HG03103 (cell line): ENCODE measurements at regions not wholly inside any gene's neighbourhood (a gene's known extent, or its start where the extent isn't known, plus 50 kb on each side); places are given as distances from the start of the nearest gene placed in this dataset.
"Not testable (repeated sequence)": the region's sequence is repeated elsewhere in the genome, so short reads cannot be mapped to it uniquely, and the experiment has no call there.

ENCODE experiments used
- ATAC-seq: cut with Tn5 transposase; IDR thresholded peaks from one replicate; pipeline ENCODE4 v1.9.1; 2021; ENCODE audit warnings: low read depth; ENCODE audit not compliant: unreplicated experiment

DNA sequence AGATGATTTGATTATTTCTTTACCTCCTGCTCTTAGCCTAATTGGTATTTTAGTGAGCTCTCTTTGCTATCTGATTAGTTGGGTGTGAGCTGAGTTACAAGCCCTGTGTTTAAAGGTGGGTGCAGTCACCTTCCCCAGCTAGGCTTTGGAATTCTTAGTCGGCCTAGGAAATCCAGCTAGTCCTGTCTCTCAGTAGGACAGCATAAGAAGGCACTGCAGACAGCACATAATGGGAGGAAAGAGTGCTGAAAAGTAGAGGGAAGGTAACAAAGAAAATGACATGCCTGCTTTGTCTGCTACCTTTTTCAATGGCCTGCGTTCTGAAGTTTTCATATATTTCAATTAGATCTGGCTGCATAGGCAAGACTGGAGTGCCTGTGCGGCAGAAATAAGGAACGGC lies 1794.0 kb upstream of the CELF4 start:
- no peak for ATAC-seq

DNA sequence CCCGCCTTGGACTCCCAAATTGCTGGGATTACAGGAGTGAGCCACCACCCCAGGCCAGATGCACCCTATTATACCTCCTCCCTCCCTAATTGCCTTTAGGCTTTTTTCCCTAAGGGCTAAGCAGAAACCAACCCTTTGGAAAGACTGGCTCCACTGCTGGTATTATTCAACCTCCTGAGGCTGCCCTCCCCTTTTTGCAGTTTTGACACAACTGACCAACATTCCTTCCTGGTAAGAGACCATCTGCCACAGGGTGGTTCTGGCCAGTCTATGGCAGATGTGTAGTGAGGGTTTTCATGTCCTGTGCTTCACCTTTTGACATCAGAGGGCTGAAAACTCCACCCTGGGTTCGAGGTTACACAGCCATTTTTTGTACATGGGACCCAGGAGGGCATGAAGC lies 1785.3 kb upstream of the CELF4 start:
- no peak for ATAC-seq

DNA sequence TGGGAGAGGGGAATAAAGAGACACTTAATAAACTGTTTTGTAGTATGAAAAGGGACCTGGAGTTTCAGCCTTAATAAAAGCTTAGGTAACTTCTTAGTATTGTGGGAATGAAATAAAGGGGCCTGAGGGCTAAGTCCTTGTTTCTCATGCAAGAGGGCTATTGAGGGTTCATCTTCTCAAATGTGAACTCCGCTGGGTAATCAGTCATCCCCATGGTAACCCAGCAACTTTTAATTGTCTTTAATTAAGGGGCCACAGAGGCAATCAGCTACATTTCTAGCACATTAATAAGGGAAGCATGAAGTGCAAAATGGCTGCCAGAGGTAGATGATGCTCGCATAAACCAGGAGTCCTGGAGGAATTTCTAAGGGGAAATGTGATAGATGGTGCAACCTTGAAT lies 1784.2 kb upstream of the CELF4 start:
- ATAC-seq = no peak

DNA sequence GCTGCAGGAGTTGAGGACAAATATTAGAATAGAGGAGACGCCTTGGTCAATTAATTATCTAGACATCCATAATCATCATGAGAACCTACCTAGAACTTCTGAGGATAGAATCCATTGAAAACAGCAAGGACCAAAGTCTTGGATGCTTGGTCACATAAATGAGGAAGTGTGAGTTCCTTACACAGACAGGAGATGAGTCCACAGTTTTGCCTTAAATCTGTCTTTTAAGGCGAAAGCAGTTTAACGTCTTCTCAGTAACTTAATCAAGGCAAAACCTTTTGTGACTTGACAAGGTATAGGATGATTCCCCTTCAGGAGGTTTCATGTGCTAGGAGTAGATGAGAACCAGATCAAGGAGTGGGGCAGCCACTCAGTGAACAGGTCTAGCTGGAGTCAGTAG lies 1783.2 kb upstream of the CELF4 start:
- no peak for ATAC-seq

DNA sequence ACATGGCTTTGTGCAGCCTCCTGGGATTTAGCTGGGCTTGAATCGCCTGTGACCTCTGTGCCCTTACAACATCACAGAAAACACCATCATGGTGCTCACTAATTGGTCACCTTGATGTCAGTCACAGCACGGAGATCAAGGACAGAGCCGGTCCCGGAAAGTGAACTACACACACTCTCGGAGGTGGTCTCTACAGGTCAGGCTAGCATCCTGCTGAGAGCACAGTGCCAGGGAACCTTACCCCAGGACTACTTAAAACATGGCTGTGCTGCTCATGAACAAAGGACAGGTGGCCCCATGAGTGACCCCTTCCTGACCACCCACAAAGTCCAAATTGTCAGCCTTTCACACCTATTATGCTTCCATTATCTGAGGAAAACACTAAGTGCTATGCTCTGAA lies 1782.1 kb upstream of the CELF4 start:
- ATAC-seq = no peak

DNA sequence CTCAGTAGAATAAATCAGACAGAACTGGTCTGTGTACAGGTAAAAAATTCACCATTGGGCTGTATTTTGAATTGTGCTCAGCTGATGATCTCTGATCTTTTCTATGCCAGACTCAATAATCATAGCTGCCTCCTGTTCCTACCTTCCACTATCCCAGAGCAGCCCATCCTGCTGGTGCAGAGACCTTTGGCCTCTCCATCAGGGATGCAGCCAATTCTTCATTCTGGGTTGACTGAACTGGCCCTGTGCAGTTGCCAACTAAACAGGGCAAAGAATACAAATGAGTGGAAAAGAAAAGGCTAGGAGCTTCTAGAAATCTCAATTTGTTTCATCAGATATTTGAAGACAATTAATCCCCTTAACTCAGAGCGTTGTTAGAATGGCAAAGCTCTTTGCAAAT lies 1781.3 kb upstream of the CELF4 start:
- ATAC-seq = no peak

DNA sequence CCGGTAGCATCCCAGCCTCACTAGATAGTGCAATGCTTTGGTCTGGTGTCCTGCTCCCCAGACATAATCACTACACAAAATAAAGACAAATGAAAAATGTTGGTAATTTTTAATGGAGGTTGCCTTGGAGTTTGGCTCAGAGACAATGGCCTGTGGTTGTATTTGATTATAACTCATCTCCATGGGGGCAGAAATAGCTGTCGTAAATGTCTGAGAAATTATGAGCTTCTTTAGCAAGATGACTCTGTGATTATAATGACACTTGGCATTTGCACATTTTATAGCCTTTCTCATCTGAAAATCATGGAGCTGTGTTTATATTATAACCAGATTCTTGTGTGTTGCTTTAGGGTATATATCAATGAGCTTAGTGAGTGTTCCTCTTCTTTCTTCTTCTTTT lies 1779.7 kb upstream of the CELF4 start:
- no peak for ATAC-seq

DNA sequence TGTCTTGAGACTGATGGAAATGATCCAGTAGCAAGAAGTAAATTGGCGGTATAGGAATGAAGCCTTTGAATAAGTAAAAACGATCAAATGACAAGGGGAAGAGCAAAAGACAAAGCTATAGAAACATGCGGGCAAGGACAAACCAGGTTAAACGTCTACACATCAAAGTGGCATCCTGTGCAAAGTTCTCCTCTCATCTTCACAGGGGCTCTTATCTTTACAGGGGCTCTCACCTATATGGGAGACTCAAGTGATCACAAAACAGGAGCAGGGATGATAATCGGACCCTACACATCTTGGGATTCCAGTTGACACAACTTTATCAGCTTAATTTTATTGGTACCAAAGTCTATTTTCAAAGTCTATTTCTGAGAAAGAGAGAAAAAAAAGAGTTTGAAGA lies 1778.9 kb upstream of the CELF4 start:
- ATAC-seq = no peak

DNA sequence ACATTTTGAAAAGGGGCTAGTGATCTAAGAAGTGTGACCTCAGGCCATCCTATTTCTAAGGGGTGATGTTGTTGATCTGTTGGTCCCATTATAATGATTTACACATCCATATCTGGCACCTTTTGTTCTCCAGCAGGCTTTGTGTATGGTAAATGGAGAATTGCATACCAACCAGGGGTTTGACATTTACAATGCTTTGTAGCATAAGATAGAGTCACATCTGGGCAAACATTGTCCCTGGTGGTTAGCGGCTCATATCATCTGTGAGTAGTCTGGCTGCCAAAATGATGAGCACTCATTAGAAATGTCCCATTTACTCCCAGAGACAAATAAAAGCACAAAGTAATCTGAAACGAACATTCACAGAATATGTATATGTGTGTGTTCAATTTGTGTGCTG lies 1775.5 kb upstream of the CELF4 start:
- ATAC-seq = no peak

DNA sequence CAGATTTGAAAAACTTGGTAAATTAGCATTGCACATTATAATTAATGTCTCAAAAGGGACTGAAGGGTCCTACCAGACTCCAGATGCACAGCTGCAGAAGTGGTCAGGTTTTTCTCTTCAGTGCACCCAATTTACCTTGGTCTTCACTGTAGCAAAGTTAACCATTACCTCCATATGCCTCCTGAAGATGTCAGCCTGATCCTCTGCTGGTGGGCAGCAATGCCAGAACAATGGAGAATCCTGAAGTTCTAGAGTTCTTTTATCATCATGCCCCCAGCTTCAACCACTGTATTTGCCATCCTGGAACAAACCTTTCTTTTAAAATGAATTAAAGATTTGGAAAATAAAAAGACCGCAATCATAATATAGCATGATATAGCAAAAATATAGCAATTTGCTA lies 1774.8 kb upstream of the CELF4 start:
- no peak for ATAC-seq

DNA sequence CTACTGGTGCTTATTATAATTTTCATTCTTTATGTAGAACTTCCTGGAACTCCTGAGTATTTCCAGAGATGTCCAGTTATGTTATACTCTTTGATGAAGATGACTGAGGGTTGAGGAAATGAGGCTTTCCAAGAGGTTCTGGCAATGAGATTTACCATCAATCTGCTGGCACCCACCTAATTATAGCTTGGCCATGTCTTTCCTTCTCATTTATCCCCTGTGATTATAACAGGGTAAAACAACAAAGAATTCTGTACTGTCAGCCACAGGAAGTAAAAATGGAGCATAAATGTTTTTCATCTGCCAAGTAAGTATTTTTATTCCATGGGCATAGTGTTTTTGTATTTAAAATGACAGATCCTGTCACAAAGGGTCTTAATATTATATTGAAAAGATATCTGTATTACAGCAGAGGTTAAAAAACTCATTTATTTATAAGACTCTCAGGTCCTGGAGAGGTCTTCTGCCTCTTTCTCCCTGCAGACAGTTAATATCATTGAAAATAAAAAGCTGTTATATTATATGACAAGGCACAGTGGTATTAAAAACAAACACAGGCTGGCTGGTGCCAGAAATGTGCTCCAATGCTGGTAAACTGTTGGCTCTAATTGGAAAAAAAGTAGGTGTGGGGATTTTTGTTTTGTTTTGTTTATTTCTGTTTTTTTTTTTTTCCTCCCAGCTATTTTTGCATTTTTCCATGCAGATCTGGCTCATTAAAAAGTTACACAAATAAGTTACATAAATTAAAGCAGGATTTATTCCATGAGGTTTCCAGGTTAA lies 1764.1 kb upstream of the CELF4 start:
- ATAC-seq = no peak

DNA sequence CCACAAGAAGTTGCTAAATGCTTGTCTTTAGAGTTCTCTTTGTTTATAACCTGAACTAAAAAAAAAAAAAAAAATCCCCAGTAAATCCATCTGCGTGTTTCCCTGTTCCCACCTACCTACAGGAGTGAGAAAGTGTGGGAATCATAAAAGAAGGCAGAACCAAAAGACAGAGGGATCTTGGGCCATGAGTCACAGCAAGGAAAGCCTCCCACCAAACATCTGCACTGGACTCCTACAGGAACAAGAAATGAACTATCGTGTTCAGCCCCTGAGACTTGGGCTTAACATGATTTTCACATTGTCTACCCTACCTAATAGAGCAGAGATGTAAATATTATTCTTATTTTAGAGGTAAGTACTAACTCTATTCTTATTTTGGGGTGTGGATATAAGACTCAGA lies 1761.2 kb upstream of the CELF4 start:
- ATAC-seq = no peak

DNA sequence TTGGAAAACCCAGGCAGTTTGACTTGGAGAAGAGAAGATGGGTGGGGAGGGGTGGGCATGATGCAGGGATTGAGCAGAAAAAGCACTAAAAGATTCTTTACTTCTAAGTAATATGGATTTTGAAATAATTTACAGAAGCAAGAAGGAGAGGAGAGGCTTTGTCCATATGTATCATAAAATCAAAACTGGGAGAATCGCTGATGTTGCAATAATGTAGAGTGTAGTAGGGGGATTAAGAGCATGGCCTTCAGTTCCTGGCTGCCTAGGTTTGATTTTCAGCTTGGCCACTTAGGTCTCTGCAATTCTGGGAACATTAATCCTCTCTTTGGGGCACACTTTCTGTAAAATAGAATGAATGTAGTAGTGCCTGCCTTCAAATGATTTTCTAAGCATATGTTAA lies 1760.4 kb upstream of the CELF4 start:
- ATAC-seq = no peak

DNA sequence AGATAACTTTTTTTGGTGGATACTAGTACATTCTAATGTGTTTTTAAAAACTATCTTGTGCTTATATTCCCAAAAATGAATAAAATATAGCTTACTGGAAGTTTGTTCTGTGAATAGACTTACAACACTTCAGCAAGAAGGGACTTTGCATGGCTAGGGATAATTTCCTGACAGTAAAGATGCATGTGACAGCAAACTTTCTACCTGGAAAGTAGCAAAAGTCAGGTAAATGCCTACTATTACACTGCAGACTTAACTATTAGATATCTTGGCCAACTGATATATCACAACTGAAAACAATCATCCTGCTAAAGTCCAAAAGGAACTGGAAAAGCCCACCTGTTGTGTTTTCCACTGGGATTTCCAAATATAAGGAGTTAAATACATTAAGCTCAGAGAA lies 1753.5 kb upstream of the CELF4 start:
- no peak for ATAC-seq

DNA sequence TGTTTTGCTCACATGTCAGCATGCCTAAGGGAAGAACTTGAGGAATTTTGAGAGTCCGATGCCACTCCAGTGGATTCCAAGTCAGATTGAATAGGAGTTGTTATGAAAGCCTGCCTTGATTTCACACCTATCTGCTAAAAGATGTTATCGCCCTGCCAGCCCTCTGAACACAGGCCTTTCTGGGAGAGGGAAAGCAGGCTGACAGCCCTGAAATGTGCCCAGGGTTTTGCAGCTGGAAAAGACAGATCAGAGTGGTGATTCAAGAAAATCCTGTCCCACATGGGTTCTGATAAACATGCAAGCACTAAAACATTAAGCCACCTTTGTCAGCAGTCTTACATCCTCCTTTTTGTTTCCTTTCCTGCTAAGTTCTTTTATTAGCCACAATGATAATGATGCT lies 1752.9 kb upstream of the CELF4 start:
- no peak for ATAC-seq

DNA sequence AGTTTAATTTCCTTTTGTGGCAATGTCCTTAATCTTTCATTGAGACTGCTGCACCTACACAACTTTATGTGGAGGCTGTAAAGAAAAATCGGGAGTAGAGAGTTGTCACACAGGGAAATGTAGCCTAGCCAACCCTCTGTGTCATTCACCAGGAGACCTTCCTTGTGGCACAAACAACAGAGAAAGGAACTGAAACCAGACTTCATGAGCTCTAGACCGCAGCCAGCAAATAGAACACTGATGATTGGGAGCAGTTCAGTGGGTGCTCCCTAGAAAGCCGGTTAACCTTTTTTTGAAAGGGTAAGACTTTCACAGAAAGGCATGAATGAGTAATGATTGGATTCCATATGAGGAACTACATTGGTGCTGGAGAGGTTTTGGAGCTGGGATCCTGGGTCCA lies 1752.4 kb upstream of the CELF4 start:
- ATAC-seq = no peak

DNA sequence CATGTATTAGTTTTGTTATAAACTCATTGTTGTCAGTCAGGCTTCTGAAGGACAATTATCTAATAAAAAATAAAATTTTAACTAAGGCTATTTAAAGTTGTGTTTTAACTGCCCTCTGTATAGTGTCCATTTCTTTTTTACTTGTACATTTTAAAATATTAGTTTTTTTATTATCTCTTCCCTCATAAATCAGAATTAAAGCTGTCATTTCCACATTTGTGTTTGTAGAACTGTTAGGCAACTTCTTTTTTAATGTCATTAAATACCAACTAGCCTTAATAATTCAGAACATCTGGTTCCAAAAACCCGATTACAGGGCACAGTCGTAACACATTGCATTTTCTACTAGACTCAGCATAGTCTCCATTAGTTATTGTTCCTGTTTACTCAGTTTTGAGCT lies 1749.0 kb upstream of the CELF4 start:
- no peak for ATAC-seq

DNA sequence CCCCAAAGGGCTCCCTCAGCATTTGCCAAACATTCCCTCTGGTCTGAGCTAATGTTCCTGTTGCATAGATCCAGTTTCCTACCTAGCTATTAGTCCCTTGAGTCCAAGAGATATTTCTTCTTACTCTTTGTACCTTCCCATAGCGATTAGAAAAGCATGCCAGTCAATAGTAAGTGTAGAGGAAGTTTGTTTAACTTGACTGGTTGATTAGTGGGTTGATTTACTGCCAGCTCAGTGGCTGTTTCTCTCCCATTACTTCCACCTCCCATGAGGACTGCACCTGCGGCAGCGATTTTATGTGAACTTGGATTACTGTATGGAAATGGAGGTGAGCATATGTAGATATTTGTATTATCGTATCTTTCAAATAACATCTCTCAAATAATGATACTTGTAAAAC lies 1748.4 kb upstream of the CELF4 start:
- no peak for ATAC-seq

DNA sequence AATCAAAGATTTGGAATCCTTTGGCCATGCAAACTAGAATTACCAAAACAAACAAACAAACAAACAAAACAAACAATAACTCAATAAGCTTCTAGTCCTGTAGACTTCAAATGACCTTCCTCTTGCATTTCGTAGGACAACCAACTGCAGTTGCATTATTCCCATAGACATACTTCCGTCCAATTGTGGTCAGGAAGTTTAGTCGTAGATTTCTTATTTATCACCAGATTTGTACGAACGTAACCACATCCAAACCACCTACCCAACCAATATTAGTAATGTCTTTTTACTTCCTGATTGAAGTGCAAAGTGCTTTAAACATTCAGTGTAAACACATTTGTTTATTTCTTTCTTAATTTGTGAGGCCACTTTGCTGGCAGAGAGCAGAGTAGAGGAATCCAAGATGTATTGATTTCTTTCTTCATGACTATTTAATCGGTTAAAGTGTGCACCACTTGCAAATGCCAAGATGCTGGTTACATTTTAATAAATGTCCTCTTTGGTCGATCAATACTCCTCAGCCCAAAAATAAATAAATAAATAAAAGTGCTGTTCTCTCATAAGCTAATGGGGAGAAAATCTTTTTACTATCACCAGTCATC lies 1745.6 kb upstream of the CELF4 start:
- no peak for ATAC-seq

DNA sequence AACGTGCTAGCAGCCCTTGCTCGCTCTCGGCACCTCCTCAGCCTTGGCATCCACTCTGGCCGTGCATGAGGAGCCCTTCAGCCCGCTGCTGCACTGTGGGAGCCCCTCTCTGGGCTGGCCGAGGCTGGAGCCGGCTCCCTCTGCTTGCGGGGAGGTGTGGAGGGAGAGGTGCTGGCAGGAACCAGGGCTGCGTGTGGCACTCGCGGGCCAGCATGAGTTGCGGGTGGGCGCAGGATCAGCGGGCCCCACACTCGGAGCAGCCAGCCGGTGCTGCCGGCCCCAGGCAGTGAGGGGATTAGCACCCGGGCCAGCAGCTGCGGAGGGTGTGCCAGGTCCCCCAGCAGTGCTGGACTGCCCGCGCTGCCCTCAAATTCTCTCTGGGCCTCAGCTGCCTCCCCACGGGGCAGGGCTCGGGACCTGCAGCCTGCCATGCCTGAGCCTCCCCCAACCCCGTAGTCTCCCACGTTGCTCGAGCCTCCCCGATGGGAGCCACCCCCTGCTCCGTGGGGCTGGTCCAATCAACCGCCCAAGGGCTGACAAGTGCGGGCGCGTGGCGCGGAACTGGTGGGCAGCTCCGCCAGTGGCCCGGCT lies 1743.4 kb upstream of the CELF4 start:
- not testable (repeated sequence) for ATAC-seq

DNA sequence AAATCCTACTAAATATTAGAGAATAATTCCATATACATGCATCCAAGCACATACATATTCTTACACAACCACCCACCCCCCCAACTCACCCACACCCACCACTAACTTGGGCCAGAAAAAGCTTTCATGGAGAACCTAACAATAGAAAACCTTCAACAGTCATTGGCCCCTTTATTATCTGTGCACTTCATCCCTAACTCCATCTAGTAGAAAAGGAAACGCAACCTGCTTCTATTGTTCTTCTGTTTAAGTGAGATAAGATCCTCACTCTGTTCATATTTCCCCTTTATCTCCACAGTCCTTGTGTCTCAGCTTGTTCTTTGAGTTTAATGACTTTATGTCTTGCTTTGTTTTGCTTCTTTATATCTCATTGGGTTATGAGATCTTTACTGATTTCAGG lies 1740.2 kb upstream of the CELF4 start:
- ATAC-seq = no peak

DNA sequence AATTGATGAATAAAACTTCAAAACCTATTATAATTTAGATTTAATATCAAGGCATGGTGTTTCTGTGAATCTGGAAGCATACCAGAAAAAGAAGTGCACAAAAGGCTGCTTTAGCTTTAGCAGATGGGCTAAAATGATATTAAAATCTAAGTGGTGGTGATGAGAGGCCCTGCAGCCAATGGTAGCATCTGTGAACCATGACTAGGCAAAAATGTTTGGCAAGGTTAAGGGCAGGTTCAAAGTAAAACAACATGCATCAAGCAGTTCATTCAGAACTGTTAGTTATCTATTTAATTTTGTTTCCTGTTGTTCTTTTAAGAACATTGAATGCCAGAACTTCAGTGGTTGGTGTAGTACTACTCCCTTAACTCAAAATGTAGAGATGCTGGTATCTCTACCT lies 1736.9 kb upstream of the CELF4 start:
- ATAC-seq = no peak
